GM12892 (cell line): ENCODE measurements at regions not wholly inside any gene's neighbourhood (a gene's known extent, or its start where the extent isn't known, plus 50 kb on each side); places are given as distances from the start of the nearest gene placed in this dataset.

ENCODE experiments used
- POLR2A ChIP-seq: IDR thresholded peaks from 2 replicates; pipeline ENCODE4 v1.6.1; 2011; ENCODE audit warnings: low read depth, low read length, control low read depth
- POLR2AphosphoS5 ChIP-seq: IDR thresholded peaks from 2 replicates; pipeline ENCODE4 v1.6.1; 2011; ENCODE audit warnings: low read depth, low read length, control low read depth
- TAF1 ChIP-seq: IDR thresholded peaks from 2 replicates; pipeline ENCODE4 v1.6.1; 2011; ENCODE audit warnings: low read depth, mild to moderate bottlenecking, control low read depth, low read length, borderline replicate concordance

GRCh38 chr9:90128587-90129190 lies 513.9 kb downstream of the DIRAS2 start:
- TF ChIP-seq POLR2A, result no peak
- no peak for TF ChIP-seq POLR2AphosphoS5
- TF ChIP-seq TAF1, result no peak
